ENCODE measurements at regions not wholly inside any gene's neighbourhood (a gene's known extent, or its start where the extent isn't known, plus 50 kb on each side); places are given as distances from the start of the nearest gene placed in this dataset.

- H3K27ac Mint-ChIP-seq = no peak overlapping the region
- no peaks in the 10 kb centered on the region for H3K79me2 ChIP-seq (replicated peaks; ENCODE audit: insufficient read depth)
- H3K36me3 ChIP-seq (ENCODE audit: insufficient read depth) = no peaks in the 10 kb centered on the region
- no peak overlapping the region for H3K27ac ChIP-seq (ENCODE audit: low read depth)
- H4K20me1 ChIP-seq (replicated peaks; ENCODE audit: insufficient read depth) = no peaks in the 10 kb centered on the region
- H3K4me2 ChIP-seq = no peak overlapping the region
- ATAC-seq (no peak), DNase-seq (ENCODE audit: low spot score) (no peak)
- peaks cover 5% of the 10 kb centered on the region for H3K4me1 Mint-ChIP-seq
- H3K27me3 ChIP-seq (ENCODE audit: insufficient read depth) = no peaks in the 10 kb centered on the region
- peaks cover 4% of the 10 kb centered on the region; the same call in 1 of the 3 replicates for H3K36me3 Mint-ChIP-seq (ENCODE audit: low read depth)
- peaks cover 4% of the 10 kb centered on the region; the same call in 1 of the 2 replicates for H3K4me1 ChIP-seq (ENCODE audit: insufficient read depth)
- H2AFZ ChIP-seq = no peak overlapping the region
- peaks cover 4% of the 10 kb centered on the region; the same call in 1 of the 3 replicates for H3K9me3 Mint-ChIP-seq
- H3K4me3 ChIP-seq = no peak overlapping the region
- H3F3A ChIP-seq (replicated peaks; ENCODE audit: low read depth) = no peaks in the 10 kb centered on the region
- H3K27me3 Mint-ChIP-seq (ENCODE audit: insufficient read depth, low read depth, poor library complexity) = no peaks in the 10 kb centered on the region
- 0 out of 2 replicates have a peak, but pooled peaks cover 7% of the 10 kb centered on the region for H3K9me2 ChIP-seq (ENCODE audit: insufficient read depth)
- no peak overlapping the region for H3K4me3 Mint-ChIP-seq
- TF ChIP-seq CREB1 (CRISPR knock-in tag; IDR thresholded peaks at IDR 0.05; ENCODE audit: low read depth) (no peak), NANOG (IDR thresholded peaks at IDR 0.05; ENCODE audit: borderline replicate concordance) (no peak), REST (IDR thresholded peaks at IDR 0.05; ENCODE audit: unreplicated experiment) (no peak), POLR2AphosphoS5 (IDR thresholded peaks at IDR 0.05; ENCODE audit: low read depth) (no peak), ZNF462 (CRISPR knock-in tag; IDR thresholded peaks at IDR 0.05) (no peak), ETS1 (IDR thresholded peaks at IDR 0.05) (no peak), ZNF331 (CRISPR knock-in tag; IDR thresholded peaks at IDR 0.05; ENCODE audit: low read depth) (no peak), CTCF (conservative IDR thresholded peaks at IDR 0.05; ENCODE audit: low read depth in 2 of 2) (no peak), STAT1 (IDR thresholded peaks at IDR 0.05; ENCODE audit: unreplicated experiment) (no peak), EZH2phosphoT487 (IDR thresholded peaks at IDR 0.05; ENCODE audit: unreplicated experiment) (no peak), ZNF114 (CRISPR knock-in tag; IDR thresholded peaks at IDR 0.05) (no peak), EZH2 (IDR thresholded peaks at IDR 0.05; ENCODE audit: low read depth, unreplicated experiment) (no peak), JUNB (IDR thresholded peaks at IDR 0.05; ENCODE audit: unreplicated experiment) (no peak)
Observed at GRCh38 chr2:107024269-107024668, 138.3 kb upstream of the ST6GAL2 start.
